ENCODE measurements at regions not wholly inside any gene's neighbourhood (a gene's known extent, or its start where the extent isn't known, plus 50 kb on each side); places are given as distances from the start of the nearest gene placed in this dataset.

DNA sequence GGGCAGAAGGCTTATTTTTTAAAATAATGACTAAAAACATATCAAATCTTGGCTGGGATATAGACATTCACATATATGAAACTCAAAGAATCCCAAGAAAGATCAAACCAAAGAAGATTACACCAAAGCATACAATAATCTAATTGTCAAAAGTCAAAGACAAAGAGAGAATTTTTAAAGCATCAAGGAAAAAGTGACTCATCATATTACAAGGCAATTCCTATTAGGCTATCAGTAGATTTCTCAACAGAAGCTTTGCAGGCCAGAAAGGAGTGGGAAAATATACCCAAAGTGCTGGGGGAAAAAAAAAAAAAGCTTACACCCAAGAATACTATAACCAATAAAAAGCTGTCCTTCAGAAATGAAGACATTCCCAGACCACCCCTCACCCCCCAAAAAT, 375.6 kb downstream of the BRINP2 start:
- no peak for TF ChIP-seq MAFK (IDR thresholded peaks at IDR 0.05; ENCODE audit: low read depth, low read length)
- TF ChIP-seq RAD21 (IDR thresholded peaks at IDR 0.05; ENCODE audit: low read length) = no peak
- TF ChIP-seq, protein P1, sequence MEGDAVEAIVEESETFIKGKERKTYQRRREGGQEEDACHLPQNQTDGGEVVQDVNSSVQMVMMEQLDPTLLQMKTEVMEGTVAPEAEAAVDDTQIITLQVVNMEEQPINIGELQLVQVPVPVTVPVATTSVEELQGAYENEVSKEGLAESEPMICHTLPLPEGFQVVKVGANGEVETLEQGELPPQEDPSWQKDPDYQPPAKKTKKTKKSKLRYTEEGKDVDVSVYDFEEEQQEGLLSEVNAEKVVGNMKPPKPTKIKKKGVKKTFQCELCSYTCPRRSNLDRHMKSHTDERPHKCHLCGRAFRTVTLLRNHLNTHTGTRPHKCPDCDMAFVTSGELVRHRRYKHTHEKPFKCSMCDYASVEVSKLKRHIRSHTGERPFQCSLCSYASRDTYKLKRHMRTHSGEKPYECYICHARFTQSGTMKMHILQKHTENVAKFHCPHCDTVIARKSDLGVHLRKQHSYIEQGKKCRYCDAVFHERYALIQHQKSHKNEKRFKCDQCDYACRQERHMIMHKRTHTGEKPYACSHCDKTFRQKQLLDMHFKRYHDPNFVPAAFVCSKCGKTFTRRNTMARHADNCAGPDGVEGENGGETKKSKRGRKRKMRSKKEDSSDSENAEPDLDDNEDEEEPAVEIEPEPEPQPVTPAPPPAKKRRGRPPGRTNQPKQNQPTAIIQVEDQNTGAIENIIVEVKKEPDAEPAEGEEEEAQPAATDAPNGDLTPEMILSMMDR (conservative IDR thresholded peaks at IDR 0.05; ENCODE audit: low read depth, low read length) = no peak
- TF ChIP-seq POLR2A (IDR thresholded peaks at IDR 0.05; ENCODE audit: low read depth, low read length) = no peak
- TF ChIP-seq RFX5 (IDR thresholded peaks at IDR 0.05; ENCODE audit: low read depth, low read length) = no peak
